Common myeloid progenitor, CD34-positive (primary cell): ENCODE measurements at regions not wholly inside any gene's neighbourhood (a gene's known extent, or its start where the extent isn't known, plus 50 kb on each side); places are given as distances from the start of the nearest gene placed in this dataset.
"Not testable (repeated sequence)": the region's sequence is repeated elsewhere in the genome, so short reads cannot be mapped to it uniquely, and the experiment has no call there.

Experiments
- CTCF ChIA-PET: fragments of 350-600 bp; sonication (Branson Sonifier 250); formaldehyde crosslinking; loops from one replicate; lab custom pipeline; 2021; ENCODE audit warnings: antibody characterized with exemption; lab: Charles Lee
- POLR2A ChIA-PET: fragments of 350-600 bp; sonication (Branson Sonifier 250); formaldehyde crosslinking; loops from one replicate; lab custom pipeline; 2021; ENCODE audit warnings: antibody characterized with exemption; lab: Charles Lee
- DNase-seq, 3 donors: peaks; one replicate each; pipeline versions ENCODE4 v3.0.0 to v3.0.0-alpha.2; 2013
- H3K27ac ChIP-seq, 2 experiments: 1 replicate in 1 of 2; 2 replicates in 1 of 2; pipeline ENCODE4 v1.7.0; 2013; ENCODE audit warnings: inconsistent platforms in 2 of 2, low read length in 2 of 2, mild to moderate bottlenecking in 2 of 2, low read depth in 1 of 2, moderate library complexity in 1 of 2; ENCODE audit not compliant: severe bottlenecking in 2 of 2, insufficient read depth in 1 of 2, poor library complexity in 1 of 2
- H3K27me3 ChIP-seq, 5 experiments: replicated peaks in 2 of 5; 1 replicate in 3 of 5; 2 replicates in 2 of 5; pipeline versions ENCODE4 v1.6.1 to v1.7.0; 2013; ENCODE audit warnings: low read length in 4 of 5, mild to moderate bottlenecking in 2 of 5, moderate library complexity in 2 of 5, inconsistent platforms in 1 of 5; ENCODE audit not compliant: insufficient read depth in 5 of 5, control insufficient read depth in 4 of 5
- H3K36me3 ChIP-seq, 4 experiments: 1 replicate in 2 of 4; 2 replicates in 2 of 4; pipeline versions ENCODE4 v1.6.1 to v1.7.0; 2013; ENCODE audit warnings: low read length in 3 of 4, control low read depth in 1 of 4, mild to moderate bottlenecking in 1 of 4; ENCODE audit not compliant: control insufficient read depth in 4 of 4, insufficient read depth in 4 of 4
- H3K4me1 ChIP-seq, 4 experiments: 1 replicate in 3 of 4; 2 replicates in 1 of 4; pipeline versions ENCODE4 v1.6.1 to v1.7.1; 2013; ENCODE audit warnings: low read length in 3 of 4, mild to moderate bottlenecking in 3 of 4, control low read depth in 1 of 4, inconsistent platforms in 1 of 4, moderate library complexity in 1 of 4; ENCODE audit not compliant: control insufficient read depth in 4 of 4, insufficient read depth in 4 of 4; ENCODE audit errors: control extremely low read depth in 1 of 4
- H3K4me3 ChIP-seq, 7 experiments: 1 replicate in 4 of 7; 2 replicates in 3 of 7; pipeline versions ENCODE4 v1.5.1 to v1.7.0; 2013; ENCODE audit warnings: mild to moderate bottlenecking in 7 of 7, low read length in 6 of 7, moderate library complexity in 6 of 7, inconsistent platforms in 2 of 7, low read depth in 2 of 7, control low read depth in 1 of 7; ENCODE audit not compliant: insufficient read depth in 4 of 7, control insufficient read depth in 1 of 7; ENCODE audit errors: extremely low read depth in 1 of 7
- H3K9me3 ChIP-seq, 5 experiments: 1 replicate in 4 of 5; 2 replicates in 1 of 5; pipeline versions ENCODE4 v1.6.1 to v1.7.1; 2013; ENCODE audit warnings: low read length in 4 of 5, mild to moderate bottlenecking in 2 of 5, inconsistent platforms in 1 of 5, low read depth in 1 of 5, moderate library complexity in 1 of 5; ENCODE audit not compliant: control insufficient read depth in 4 of 5, insufficient read depth in 2 of 5; ENCODE audit errors: control extremely low read depth in 1 of 5
- WGBS: methylation state at CpG from one replicate; pipeline ENCODE4 v1.1.5; 2013; ENCODE audit not compliant: insufficient coverage; 5-methylcytosine and 5-hydroxymethylcytosine counted together

GRCh38 chr6:164079275-164079600, 664.7 kb downstream of the QKI start:
- DNase-seq = no peak
- H3K4me3 ChIP-seq = no peak overlapping the region
- H3K27me3 ChIP-seq = no peaks in the 10 kb centered on the region
- no peaks in the 10 kb centered on the region for H3K36me3 ChIP-seq
- ChIA-PET POLR2A (no interaction called here), CTCF (no interaction called here)
- 100% methylated on average over 6 of the region's 6 CpGs for WGBS
- peaks cover 0 to 11% (median 5%) of the 10 kb centered on the region in 4 experiments for H3K4me1 ChIP-seq
- no peak overlapping the region for H3K27ac ChIP-seq
- no peaks in the 10 kb centered on the region for H3K9me3 ChIP-seq

GRCh38 chr6:164078532-164079274, 664.2 kb downstream of the QKI start:
- peaks cover 0 to 11% (median 5%) of the 10 kb centered on the region in 4 experiments for H3K4me1 ChIP-seq
- ChIA-PET POLR2A (no interaction called here), CTCF (no interaction called here)
- no peaks in the 10 kb centered on the region for H3K27me3 ChIP-seq
- no peaks in the 10 kb centered on the region for H3K36me3 ChIP-seq
- no peaks in the 10 kb centered on the region for H3K9me3 ChIP-seq
- DNase-seq = no peak
- no peak overlapping the region for H3K4me3 ChIP-seq
- no peak overlapping the region for H3K27ac ChIP-seq
- 82% methylated on average over 9 of the region's 10 CpGs for WGBS

- DNase-seq, H3K4me3 ChIP-seq, CTCF ChIA-PET, POLR2A ChIA-PET, H3K27me3 ChIP-seq, H3K36me3 ChIP-seq, H3K27ac ChIP-seq, H3K9me3 ChIP-seq: not testable (repeated sequence)
- WGBS = 100% methylated on average over 1 of the region's 3 CpGs
- H3K4me1 ChIP-seq = peaks cover 0 to 11% (median 5%) of the 10 kb centered on the region in 4 experiments
Measured at GRCh38 chr6:164076818-164077532, 662.5 kb downstream of the QKI start.

- Histone ChIP-seq H3K36me3 (no peaks in the 10 kb centered on the region), H3K4me3 (no peak overlapping the region), H3K4me1 (peaks cover 0 to 11% (median 5%) of the 10 kb centered on the region in 4 experiments), H3K27ac (no peak overlapping the region), H3K9me3 (peaks cover 0 to 7% (median 0%) of the 10 kb centered on the region in 5 experiments), H3K27me3 (no peaks in the 10 kb centered on the region)
- CTCF ChIA-PET = no interaction called here
- POLR2A ChIA-PET = no interaction called here
- DNase-seq = peak in 2 of 3 donors; percentile 64 to 68
- WGBS = 77% methylated on average over 5 of the region's 10 CpGs
Measured at GRCh38 chr6:164075981-164076615, 661.6 kb downstream of the QKI start.

GRCh38 chr6:164072240-164072666, 657.7 kb downstream of the QKI start:
- no peak overlapping the region for H3K27ac ChIP-seq
- no peak for DNase-seq
- CTCF ChIA-PET = no interaction called here
- no CpG with 5 or more reads among the region's 2 CpGs for WGBS
- no peak overlapping the region for H3K4me3 ChIP-seq
- POLR2A ChIA-PET = no interaction called here
- H3K9me3 ChIP-seq = peaks cover 0 to 7% (median 0%) of the 10 kb centered on the region in 5 experiments
- no peaks in the 10 kb centered on the region for H3K36me3 ChIP-seq
- H3K4me1 ChIP-seq = peaks cover 0 to 2% (median 0%) of the 10 kb centered on the region in 4 experiments
- no peaks in the 10 kb centered on the region for H3K27me3 ChIP-seq

- Histone ChIP-seq H3K4me1 (no peaks in the 10 kb centered on the region), H3K36me3 (no peaks in the 10 kb centered on the region), H3K27me3 (no peaks in the 10 kb centered on the region), H3K4me3 (no peak overlapping the region), H3K27ac (no peak overlapping the region), H3K9me3 (peaks cover 0 to 7% (median 0%) of the 10 kb centered on the region in 5 experiments)
- 96% methylated on average over 10 of the region's 11 CpGs for WGBS
- POLR2A ChIA-PET = interaction anchor here (0.6 kb wide), 1 partner anchor 645 kb away, joined by 3 read pairs; no protein-coding TSS in a partner anchor
- DNase-seq = no peak
- CTCF ChIA-PET = no interaction called here
Measured at GRCh38 chr6:164069350-164069990, 655.0 kb downstream of the QKI start.
